Omental fat pad (tissue), 3 donors: ENCODE measurements at regions not wholly inside any gene's neighbourhood (a gene's known extent, or its start where the extent isn't known, plus 50 kb on each side); places are given as distances from the start of the nearest gene placed in this dataset.

Experiments
- ATAC-seq: fragments of 150-250 bp; one replicate; pipeline ENCODE4 v1.9.1; 2016; ENCODE audit warnings: mild to moderate bottlenecking, moderate library complexity; ENCODE audit not compliant: low FRiP score
- DNase-seq: peaks from one replicate; pipeline ENCODE4 v3.0.0-alpha.2; 2019; ENCODE audit warnings: low spot score
- CTCF ChIP-seq, 3 donors: fragments of 450-650 bp; IDR thresholded peaks; one replicate each; pipeline ENCODE4 v1.5.1; 2016 to 2017; ENCODE audit warnings: antibody characterized with exemption in 3 of 3, mild to moderate bottlenecking in 3 of 3, moderate library complexity in 2 of 3

GRCh38 chr15:60204131-60204885 is 193.5 kb downstream of the ANXA2 start:
- no peak for TF ChIP-seq CTCF (IDR thresholded peaks at IDR 0.05)
- ATAC-seq: no peak

GRCh38 chr15:60208709-60209108 is 189.1 kb downstream of the ANXA2 start:
- DNase-seq (no peak), ATAC-seq (no peak)

More at GRCh38 chr15:60204131-60204885, 193.5 kb downstream of the ANXA2 start:
- no peak for DNase-seq

GRCh38 chr15:60212536-60212935 is 185.2 kb downstream of the ANXA2 start:
- DNase-seq (no peak), ATAC-seq (no peak)
- no peak for TF ChIP-seq CTCF (IDR thresholded peaks at IDR 0.05)

More at GRCh38 chr15:60208709-60209108, 189.1 kb downstream of the ANXA2 start:
- no peak for TF ChIP-seq CTCF (IDR thresholded peaks at IDR 0.05)

- no peak for ATAC-seq
- no peak for TF ChIP-seq CTCF (IDR thresholded peaks at IDR 0.05)
- no peak for DNase-seq
Observed at GRCh38 chr15:60213377-60214000, 184.3 kb downstream of the ANXA2 start.

GRCh38 chr15:60214201-60214600 is 183.6 kb downstream of the ANXA2 start:
- DNase-seq (no peak), ATAC-seq (no peak)
- TF ChIP-seq CTCF (IDR thresholded peaks at IDR 0.05): no peak

- no peak for TF ChIP-seq CTCF (IDR thresholded peaks at IDR 0.05)
- no peak for ATAC-seq
- DNase-seq: no peak
Observed at GRCh38 chr15:60215225-60215963, 182.4 kb downstream of the ANXA2 start.
